Right atrium auricular region (tissue), 2 donors: ENCODE measurements at regions not wholly inside any gene's neighbourhood (a gene's known extent, or its start where the extent isn't known, plus 50 kb on each side); places are given as distances from the start of the nearest gene placed in this dataset.

Experiments used
- DNase-seq: peaks from one replicate; pipeline ENCODE4 v3.0.0-alpha.2; 2019; ENCODE audit warnings: low spot score
- H3K27ac ChIP-seq, 2 donors: fragments of 200-600 bp; sonication (generic); 1 replicate in 1 of 2; 2 replicates in 1 of 2; pipeline ENCODE4 v1.5.1; 2016 to 2019
- H3K27me3 ChIP-seq, 2 donors: fragments of 200-600 bp; sonication (generic); one replicate each; pipeline versions ENCODE4 v1.5.1 to v1.6.0; 2017 to 2019
- H3K36me3 ChIP-seq: fragments of 200-600 bp; sonication (generic); one replicate; pipeline ENCODE4 v1.5.1; 2016
- H3K4me1 ChIP-seq, 2 donors: fragments of 200-600 bp; sonication (generic); one replicate each; pipeline versions ENCODE4 v1.5.1 to v1.6.0; 2017 to 2019
- H3K4me3 ChIP-seq, 2 donors: fragments of 200-600 bp; sonication (generic); 1 replicate in 1 of 2; 2 replicates in 1 of 2; pipeline ENCODE4 v1.5.1; 2017 to 2019; ENCODE audit warnings: mild to moderate bottlenecking in 1 of 2, moderate library complexity in 1 of 2
- H3K9me3 ChIP-seq, 2 donors: fragments of 200-600 bp; sonication (generic); one replicate each; pipeline ENCODE4 v1.5.1; 2019
- TF ChIP-seq, protein P1 (sequence below), 2 donors: fragments of 200-600 bp; sonication (generic); IDR thresholded peaks; one replicate each; pipeline ENCODE4 v1.5.1; 2019; ENCODE audit warnings: antibody characterized with exemption in 2 of 2

DNA sequence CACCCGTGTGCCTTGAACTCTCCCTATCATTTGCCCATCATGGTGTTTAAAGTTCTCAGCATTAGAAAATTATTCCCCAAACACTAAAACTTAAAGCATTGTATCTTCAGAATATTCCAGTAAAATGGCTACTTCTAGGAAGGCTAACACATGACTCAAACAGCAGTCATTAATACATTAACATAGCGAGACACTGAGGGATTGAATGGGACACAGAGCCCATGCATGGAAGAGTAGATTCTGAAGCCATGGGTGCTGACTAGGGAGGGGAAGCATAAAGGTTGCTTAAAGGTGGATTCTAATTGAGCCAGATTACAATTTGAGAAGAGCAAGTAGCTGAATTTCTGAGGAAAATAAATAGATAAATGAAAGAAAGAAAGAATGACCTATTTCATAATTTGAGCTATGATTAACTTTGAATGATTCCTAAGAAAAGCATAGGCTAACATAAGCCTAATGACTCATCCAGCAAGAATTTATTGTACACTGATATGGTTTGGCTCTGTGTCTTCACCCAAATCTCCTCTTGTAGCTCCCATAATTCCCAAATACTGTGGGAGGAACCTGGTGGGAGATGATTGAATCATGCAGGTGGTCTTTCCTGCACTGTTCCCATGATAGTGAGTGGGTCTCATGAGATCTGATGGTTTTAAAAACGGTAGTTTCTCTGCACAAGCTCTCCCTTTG, 79.8 kb upstream of the PIK3C3 start:
- Histone ChIP-seq H3K4me3 (no peak overlapping the region), H3K4me1 (no peaks in the 10 kb centered on the region), H3K27ac (no peak overlapping the region), H3K9me3 (no peaks in the 10 kb centered on the region), H3K36me3 (no peaks in the 10 kb centered on the region), H3K27me3 (no peaks in the 10 kb centered on the region)
- DNase-seq: no peak
- TF ChIP-seq, protein P1, sequence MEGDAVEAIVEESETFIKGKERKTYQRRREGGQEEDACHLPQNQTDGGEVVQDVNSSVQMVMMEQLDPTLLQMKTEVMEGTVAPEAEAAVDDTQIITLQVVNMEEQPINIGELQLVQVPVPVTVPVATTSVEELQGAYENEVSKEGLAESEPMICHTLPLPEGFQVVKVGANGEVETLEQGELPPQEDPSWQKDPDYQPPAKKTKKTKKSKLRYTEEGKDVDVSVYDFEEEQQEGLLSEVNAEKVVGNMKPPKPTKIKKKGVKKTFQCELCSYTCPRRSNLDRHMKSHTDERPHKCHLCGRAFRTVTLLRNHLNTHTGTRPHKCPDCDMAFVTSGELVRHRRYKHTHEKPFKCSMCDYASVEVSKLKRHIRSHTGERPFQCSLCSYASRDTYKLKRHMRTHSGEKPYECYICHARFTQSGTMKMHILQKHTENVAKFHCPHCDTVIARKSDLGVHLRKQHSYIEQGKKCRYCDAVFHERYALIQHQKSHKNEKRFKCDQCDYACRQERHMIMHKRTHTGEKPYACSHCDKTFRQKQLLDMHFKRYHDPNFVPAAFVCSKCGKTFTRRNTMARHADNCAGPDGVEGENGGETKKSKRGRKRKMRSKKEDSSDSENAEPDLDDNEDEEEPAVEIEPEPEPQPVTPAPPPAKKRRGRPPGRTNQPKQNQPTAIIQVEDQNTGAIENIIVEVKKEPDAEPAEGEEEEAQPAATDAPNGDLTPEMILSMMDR (IDR thresholded peaks at IDR 0.05): no peak

- Histone ChIP-seq H3K27ac (no peak overlapping the region), H3K9me3 (no peaks in the 10 kb centered on the region), H3K4me3 (no peak overlapping the region), H3K4me1 (no peaks in the 10 kb centered on the region), H3K27me3 (no peaks in the 10 kb centered on the region), H3K36me3 (no peaks in the 10 kb centered on the region)
- DNase-seq: no peak
- TF ChIP-seq, protein P1 (IDR thresholded peaks at IDR 0.05): no peak
Observed at GRCh38 chr18:41873730-41874129, 81.3 kb upstream of the PIK3C3 start.

DNA sequence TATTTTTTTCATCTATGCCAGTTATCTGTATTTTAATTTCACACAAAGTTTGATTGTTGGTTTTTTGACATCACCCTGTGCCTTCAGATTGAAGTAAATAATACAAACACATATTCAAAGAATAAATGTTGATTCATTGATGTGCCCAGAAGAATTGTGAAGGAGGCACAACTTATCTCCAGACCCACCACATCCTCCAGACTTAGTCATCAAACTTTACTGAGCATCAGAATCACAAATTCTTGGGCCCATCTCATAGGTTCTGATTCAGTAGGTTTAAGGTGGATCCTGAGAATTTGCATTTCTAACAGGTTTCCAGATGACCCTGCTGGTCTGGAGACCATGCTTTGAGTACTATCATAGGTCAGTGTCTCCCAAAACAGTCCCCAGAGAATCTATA, 82.8 kb upstream of the PIK3C3 start:
- Histone ChIP-seq H3K4me1 (no peaks in the 10 kb centered on the region), H3K27ac (no peak overlapping the region), H3K9me3 (no peaks in the 10 kb centered on the region), H3K27me3 (no peaks in the 10 kb centered on the region), H3K36me3 (no peaks in the 10 kb centered on the region), H3K4me3 (no peak overlapping the region)
- DNase-seq: no peak
- TF ChIP-seq, protein P1 (IDR thresholded peaks at IDR 0.05): no peak

GRCh38 chr18:41871229-41872000, 83.6 kb upstream of the PIK3C3 start:
- no peaks in the 10 kb centered on the region for H3K36me3 ChIP-seq
- H3K9me3 ChIP-seq: no peaks in the 10 kb centered on the region
- no peak for DNase-seq
- TF ChIP-seq, protein P1 (IDR thresholded peaks at IDR 0.05): no peak
- H3K27ac ChIP-seq: no peak overlapping the region
- H3K4me3 ChIP-seq: no peak overlapping the region
- no peaks in the 10 kb centered on the region for H3K27me3 ChIP-seq
- no peaks in the 10 kb centered on the region for H3K4me1 ChIP-seq

- H3K9me3 ChIP-seq: no peaks in the 10 kb centered on the region
- no peak overlapping the region for H3K4me3 ChIP-seq
- H3K4me1 ChIP-seq: no peaks in the 10 kb centered on the region
- no peak for DNase-seq
- no peaks in the 10 kb centered on the region for H3K27me3 ChIP-seq
- H3K27ac ChIP-seq: no peak overlapping the region
- no peaks in the 10 kb centered on the region for H3K36me3 ChIP-seq
- TF ChIP-seq, protein P1 (IDR thresholded peaks at IDR 0.05): no peak
Observed at GRCh38 chr18:41870817-41871216, 84.2 kb upstream of the PIK3C3 start.
